ENCODE measurements at regions not wholly inside any gene's neighbourhood (a gene's known extent, or its start where the extent isn't known, plus 50 kb on each side); places are given as distances from the start of the nearest gene placed in this dataset.

DNA sequence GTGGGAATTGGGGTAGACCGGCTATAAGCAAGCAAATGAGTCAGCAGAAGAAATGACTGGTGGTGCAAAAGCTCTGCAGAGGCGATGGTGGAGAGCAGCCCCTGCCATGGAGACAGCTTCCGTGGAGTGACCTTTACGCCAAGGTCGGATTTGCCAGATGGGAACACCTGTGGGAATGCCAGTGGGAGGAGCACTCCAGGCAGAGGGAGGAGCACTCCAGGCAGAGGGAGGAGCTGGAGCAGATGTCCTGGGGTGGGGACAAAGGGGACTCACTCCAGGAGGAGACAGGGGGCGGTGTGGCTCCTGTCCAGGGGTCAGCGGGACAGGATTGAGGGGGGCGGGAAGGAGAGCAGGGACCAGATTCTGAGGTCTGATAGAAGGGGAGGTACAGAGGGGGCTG lies 258.8 kb upstream of the CTBP2 start (continued):
- no peak for TF ChIP-seq CHD4 (IDR thresholded peaks at IDR 0.05; ENCODE audit: borderline replicate concordance)
- no peak for TF ChIP-seq BHLHE40 (IDR thresholded peaks at IDR 0.05; ENCODE audit: low read depth, low read length)

DNA sequence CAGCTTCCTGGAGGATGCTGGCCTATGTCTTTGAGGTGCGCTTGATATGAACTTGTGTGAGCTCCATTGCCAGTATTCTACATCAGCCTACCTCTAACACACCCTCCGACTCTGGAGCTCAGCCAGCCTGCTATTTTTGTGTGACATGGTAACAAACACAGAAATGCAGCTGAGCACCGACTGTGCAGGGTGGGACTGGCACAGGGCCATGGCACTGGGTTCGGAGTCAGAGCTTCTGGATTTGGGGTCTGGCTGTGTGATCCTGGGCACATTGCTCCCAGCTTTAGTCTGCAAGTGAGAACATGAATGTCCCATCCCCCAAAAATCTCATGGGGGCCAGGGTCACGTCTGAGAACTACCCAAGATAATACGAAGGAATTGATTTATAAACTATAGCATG lies 257.2 kb upstream of the CTBP2 start:
- DNase-seq (ENCODE audit: low read depth in 1 of 2, low spot score in 1 of 2) (no peak), FAIRE-seq (no peak), ATAC-seq (no peak)
- ChIA-PET CTCF (interaction anchor here (1.4 kb wide), 1 partner anchor 82 kb away, joined by 3 read pairs; no protein-coding TSS in a partner anchor), POLR2A (no interaction called here)
- Histone ChIP-seq H3K4me2 (no peak overlapping the region), H3K4me3 (no peak overlapping the region), H3K9me3 (0 out of 3 replicates have a peak, but pooled peaks cover 4% of the 10 kb centered on the region), H3K4me1 (no peaks in the 10 kb centered on the region), H3K27ac (no peak overlapping the region)
- TF ChIP-seq, protein P1, sequence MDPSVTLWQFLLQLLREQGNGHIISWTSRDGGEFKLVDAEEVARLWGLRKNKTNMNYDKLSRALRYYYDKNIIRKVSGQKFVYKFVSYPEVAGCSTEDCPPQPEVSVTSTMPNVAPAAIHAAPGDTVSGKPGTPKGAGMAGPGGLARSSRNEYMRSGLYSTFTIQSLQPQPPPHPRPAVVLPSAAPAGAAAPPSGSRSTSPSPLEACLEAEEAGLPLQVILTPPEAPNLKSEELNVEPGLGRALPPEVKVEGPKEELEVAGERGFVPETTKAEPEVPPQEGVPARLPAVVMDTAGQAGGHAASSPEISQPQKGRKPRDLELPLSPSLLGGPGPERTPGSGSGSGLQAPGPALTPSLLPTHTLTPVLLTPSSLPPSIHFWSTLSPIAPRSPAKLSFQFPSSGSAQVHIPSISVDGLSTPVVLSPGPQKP (IDR thresholded peaks at IDR 0.05; ENCODE audit: low read depth, low read length): no peak
- TF ChIP-seq, protein P2, sequence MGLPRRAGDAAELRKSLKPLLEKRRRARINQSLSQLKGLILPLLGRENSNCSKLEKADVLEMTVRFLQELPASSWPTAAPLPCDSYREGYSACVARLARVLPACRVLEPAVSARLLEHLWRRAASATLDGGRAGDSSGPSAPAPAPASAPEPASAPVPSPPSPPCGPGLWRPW (IDR thresholded peaks at IDR 0.05): no peak
- TF ChIP-seq, protein P3, sequence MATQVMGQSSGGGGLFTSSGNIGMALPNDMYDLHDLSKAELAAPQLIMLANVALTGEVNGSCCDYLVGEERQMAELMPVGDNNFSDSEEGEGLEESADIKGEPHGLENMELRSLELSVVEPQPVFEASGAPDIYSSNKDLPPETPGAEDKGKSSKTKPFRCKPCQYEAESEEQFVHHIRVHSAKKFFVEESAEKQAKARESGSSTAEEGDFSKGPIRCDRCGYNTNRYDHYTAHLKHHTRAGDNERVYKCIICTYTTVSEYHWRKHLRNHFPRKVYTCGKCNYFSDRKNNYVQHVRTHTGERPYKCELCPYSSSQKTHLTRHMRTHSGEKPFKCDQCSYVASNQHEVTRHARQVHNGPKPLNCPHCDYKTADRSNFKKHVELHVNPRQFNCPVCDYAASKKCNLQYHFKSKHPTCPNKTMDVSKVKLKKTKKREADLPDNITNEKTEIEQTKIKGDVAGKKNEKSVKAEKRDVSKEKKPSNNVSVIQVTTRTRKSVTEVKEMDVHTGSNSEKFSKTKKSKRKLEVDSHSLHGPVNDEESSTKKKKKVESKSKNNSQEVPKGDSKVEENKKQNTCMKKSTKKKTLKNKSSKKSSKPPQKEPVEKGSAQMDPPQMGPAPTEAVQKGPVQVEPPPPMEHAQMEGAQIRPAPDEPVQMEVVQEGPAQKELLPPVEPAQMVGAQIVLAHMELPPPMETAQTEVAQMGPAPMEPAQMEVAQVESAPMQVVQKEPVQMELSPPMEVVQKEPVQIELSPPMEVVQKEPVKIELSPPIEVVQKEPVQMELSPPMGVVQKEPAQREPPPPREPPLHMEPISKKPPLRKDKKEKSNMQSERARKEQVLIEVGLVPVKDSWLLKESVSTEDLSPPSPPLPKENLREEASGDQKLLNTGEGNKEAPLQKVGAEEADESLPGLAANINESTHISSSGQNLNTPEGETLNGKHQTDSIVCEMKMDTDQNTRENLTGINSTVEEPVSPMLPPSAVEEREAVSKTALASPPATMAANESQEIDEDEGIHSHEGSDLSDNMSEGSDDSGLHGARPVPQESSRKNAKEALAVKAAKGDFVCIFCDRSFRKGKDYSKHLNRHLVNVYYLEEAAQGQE (IDR thresholded peaks at IDR 0.05): no peak
- TF ChIP-seq ZSCAN20 (CRISPR knock-in tag; IDR thresholded peaks at IDR 0.05) (no peak), EHMT2 (IDR thresholded peaks at IDR 0.05; ENCODE audit: low read depth) (no peak), CBX8 (IDR thresholded peaks at IDR 0.05) (no peak), CBX2 (IDR thresholded peaks at IDR 0.05; ENCODE audit: borderline replicate concordance, low read depth) (no peak), EP300 (IDR thresholded peaks at IDR 0.05) (no peak), HDAC2 (IDR thresholded peaks at IDR 0.05) (no peak), HOXA7 (CRISPR knock-in tag; IDR thresholded peaks at IDR 0.05) (no peak), KDM5A (IDR thresholded peaks at IDR 0.05) (no peak), ESRRA (IDR thresholded peaks at IDR 0.05; ENCODE audit: borderline replicate concordance, low read length) (no peak), RFX5 (IDR thresholded peaks at IDR 0.05) (no peak), RARB (CRISPR knock-in tag; IDR thresholded peaks at IDR 0.05) (no peak), CEBPB (IDR thresholded peaks at IDR 0.05) (no peak), NR3C1 (IDR thresholded peaks at IDR 0.05) (no peak), FOXS1 (CRISPR knock-in tag; IDR thresholded peaks at IDR 0.05) (no peak), EHF (CRISPR knock-in tag; IDR thresholded peaks at IDR 0.05) (no peak)
- TF ChIP-seq, protein P4, sequence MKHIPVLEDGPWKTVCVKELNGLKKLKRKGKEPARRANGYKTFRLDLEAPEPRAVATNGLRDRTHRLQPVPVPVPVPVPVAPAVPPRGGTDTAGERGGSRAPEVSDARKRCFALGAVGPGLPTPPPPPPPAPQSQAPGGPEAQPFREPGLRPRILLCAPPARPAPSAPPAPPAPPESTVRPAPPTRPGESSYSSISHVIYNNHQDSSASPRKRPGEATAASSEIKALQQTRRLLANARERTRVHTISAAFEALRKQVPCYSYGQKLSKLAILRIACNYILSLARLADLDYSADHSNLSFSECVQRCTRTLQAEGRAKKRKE (CRISPR knock-in tag; IDR thresholded peaks at IDR 0.05; ENCODE audit: low read depth): no peak
- 29% methylated on average over 6 of the region's 6 CpGs for WGBS (ENCODE audit: missing lambda C conversion rate)

DNA sequence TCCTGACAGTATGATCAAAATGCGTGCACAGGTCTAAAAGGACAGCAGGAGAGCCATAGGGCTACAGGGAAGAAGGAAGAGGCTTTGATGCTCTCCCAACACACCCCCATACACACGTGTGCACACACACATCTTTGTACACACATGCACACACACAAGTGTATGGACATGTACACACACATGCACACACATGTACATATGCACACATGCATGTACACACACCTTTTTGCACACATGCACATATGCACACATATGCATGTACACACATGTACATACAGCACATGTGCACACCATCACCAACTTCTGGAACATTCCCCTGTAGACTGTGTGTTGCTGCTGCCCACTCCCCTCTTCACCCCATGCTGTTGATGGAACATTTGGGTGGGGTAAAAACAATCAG lies 255.6 kb upstream of the CTBP2 start:
- Histone ChIP-seq H3K4me3 (no peak overlapping the region), H3K9me3 (0 out of 3 replicates have a peak, but pooled peaks cover 4% of the 10 kb centered on the region), H3K27ac (no peak overlapping the region), H3K4me2 (no peak overlapping the region), H3K4me1 (no peaks in the 10 kb centered on the region)
- CTCF ChIA-PET: interaction anchor here (1.2 kb wide), 1 partner anchor 355 kb away, joined by 3 read pairs; no protein-coding TSS in a partner anchor
- FAIRE-seq: no peak
- 12% methylated on average over 2 of the region's 2 CpGs for WGBS (ENCODE audit: missing lambda C conversion rate)
- ATAC-seq: no peak
- no peak for DNase-seq (ENCODE audit: low read depth in 1 of 2, low spot score in 1 of 2)
- POLR2A ChIA-PET: no interaction called here
- TF ChIP-seq, protein P5, sequence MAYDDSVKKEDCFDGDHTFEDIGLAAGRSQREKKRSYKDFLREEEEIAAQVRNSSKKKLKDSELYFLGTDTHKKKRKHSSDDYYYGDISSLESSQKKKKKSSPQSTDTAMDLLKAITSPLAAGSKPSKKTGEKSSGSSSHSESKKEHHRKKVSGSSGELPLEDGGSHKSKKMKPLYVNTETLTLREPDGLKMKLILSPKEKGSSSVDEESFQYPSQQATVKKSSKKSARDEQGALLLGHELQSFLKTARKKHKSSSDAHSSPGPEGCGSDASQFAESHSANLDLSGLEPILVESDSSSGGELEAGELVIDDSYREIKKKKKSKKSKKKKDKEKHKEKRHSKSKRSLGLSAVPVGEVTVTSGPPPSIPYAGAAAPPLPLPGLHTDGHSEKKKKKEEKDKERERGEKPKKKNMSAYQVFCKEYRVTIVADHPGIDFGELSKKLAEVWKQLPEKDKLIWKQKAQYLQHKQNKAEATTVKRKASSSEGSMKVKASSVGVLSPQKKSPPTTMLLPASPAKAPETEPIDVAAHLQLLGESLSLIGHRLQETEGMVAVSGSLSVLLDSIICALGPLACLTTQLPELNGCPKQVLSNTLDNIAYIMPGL (CRISPR knock-in tag; IDR thresholded peaks at IDR 0.05; ENCODE audit: borderline replicate concordance): no peak
- TF ChIP-seq, protein P2 (IDR thresholded peaks at IDR 0.05): no peak
- TF ChIP-seq ZC3H11A (IDR thresholded peaks at IDR 0.05): no peak
- TF ChIP-seq RCOR1 (IDR thresholded peaks at IDR 0.05; ENCODE audit: low read depth, low read length): no peak
- no peak for TF ChIP-seq POLR2AphosphoS2 (conservative IDR thresholded peaks at IDR 0.05; ENCODE audit: low read length)
- TF ChIP-seq MYC (IDR thresholded peaks at IDR 0.05; ENCODE audit: borderline replicate concordance, low read length): no peak
- TF ChIP-seq NR3C1 (IDR thresholded peaks at IDR 0.05): no peak
- no peak for TF ChIP-seq RARB (CRISPR knock-in tag; IDR thresholded peaks at IDR 0.05)
- TF ChIP-seq ESRRA (IDR thresholded peaks at IDR 0.05; ENCODE audit: borderline replicate concordance, low read length): no peak
- no peak for TF ChIP-seq EP300 (IDR thresholded peaks at IDR 0.05)
- TF ChIP-seq, protein P6, sequence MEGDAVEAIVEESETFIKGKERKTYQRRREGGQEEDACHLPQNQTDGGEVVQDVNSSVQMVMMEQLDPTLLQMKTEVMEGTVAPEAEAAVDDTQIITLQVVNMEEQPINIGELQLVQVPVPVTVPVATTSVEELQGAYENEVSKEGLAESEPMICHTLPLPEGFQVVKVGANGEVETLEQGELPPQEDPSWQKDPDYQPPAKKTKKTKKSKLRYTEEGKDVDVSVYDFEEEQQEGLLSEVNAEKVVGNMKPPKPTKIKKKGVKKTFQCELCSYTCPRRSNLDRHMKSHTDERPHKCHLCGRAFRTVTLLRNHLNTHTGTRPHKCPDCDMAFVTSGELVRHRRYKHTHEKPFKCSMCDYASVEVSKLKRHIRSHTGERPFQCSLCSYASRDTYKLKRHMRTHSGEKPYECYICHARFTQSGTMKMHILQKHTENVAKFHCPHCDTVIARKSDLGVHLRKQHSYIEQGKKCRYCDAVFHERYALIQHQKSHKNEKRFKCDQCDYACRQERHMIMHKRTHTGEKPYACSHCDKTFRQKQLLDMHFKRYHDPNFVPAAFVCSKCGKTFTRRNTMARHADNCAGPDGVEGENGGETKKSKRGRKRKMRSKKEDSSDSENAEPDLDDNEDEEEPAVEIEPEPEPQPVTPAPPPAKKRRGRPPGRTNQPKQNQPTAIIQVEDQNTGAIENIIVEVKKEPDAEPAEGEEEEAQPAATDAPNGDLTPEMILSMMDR (IDR thresholded peaks at IDR 0.05): no peak

Measured in A549 (cell line).